Left lung (tissue), 4 donors: ENCODE measurements at regions not wholly inside any gene's neighbourhood (a gene's known extent, or its start where the extent isn't known, plus 50 kb on each side); places are given as distances from the start of the nearest gene placed in this dataset.

Experiments
- ATAC-seq: fragments of 200-7000 bp; cut with Tn5 transposase; one replicate; pipeline ENCODE4 v1.9.1; 2020; ENCODE audit warnings: moderate library complexity
- DNase-seq, 4 donors: peaks; one replicate each; pipeline ENCODE4 v3.0.0-alpha.2; 2013 to 2020
- H3K27ac ChIP-seq, 2 donors: fragments of 200-600 bp; sonication (generic) in 1 of 2; one replicate each; pipeline versions ENCODE4 v1.5.0 to v1.8.0; 2020 to 2021
- H3K27me3 ChIP-seq, 2 donors: fragments of 200-600 bp; sonication (generic) in 1 of 2; one replicate each; pipeline versions ENCODE4 v1.5.0 to v1.8.0; 2020 to 2021
- H3K36me3 ChIP-seq, 2 donors: fragments of 200-600 bp; sonication (generic) in 1 of 2; one replicate each; pipeline versions ENCODE4 v1.5.0 to v1.8.0; 2020 to 2021
- H3K4me1 ChIP-seq, 2 donors: fragments of 200-600 bp; one replicate each; pipeline ENCODE4 v1.8.0; 2021
- H3K4me3 ChIP-seq, 2 donors: fragments of 200-600 bp; sonication (generic) in 1 of 2; one replicate each; pipeline versions ENCODE4 v1.5.0 to v1.8.0; 2020 to 2021; ENCODE audit warnings: mild to moderate bottlenecking in 1 of 2
- H3K9me3 ChIP-seq, 2 donors: fragments of 200-600 bp; sonication (generic) in 1 of 2; one replicate each; pipeline versions ENCODE4 v1.5.0 to v1.8.0; 2020 to 2021
- CTCF ChIP-seq, 2 donors: fragments of 200-600 bp; sonication (generic) in 1 of 2; IDR thresholded peaks; one replicate each; pipeline versions ENCODE4 v1.5.0 to v1.8.0; 2021; ENCODE audit warnings: antibody characterized with exemption in 2 of 2
- intact Hi-C, 2 donors: fragments of 100-400 bp; cut with DNase I; formaldehyde crosslinking; loops; one replicate each; pipeline versions ENCODE4 v1.11.2 to v1.14.2; 2022
- donor health status: DM: no; HTN: yes; CAD: no.
- donor health status: DM: no; HTN: no; CAD: no.

DNA sequence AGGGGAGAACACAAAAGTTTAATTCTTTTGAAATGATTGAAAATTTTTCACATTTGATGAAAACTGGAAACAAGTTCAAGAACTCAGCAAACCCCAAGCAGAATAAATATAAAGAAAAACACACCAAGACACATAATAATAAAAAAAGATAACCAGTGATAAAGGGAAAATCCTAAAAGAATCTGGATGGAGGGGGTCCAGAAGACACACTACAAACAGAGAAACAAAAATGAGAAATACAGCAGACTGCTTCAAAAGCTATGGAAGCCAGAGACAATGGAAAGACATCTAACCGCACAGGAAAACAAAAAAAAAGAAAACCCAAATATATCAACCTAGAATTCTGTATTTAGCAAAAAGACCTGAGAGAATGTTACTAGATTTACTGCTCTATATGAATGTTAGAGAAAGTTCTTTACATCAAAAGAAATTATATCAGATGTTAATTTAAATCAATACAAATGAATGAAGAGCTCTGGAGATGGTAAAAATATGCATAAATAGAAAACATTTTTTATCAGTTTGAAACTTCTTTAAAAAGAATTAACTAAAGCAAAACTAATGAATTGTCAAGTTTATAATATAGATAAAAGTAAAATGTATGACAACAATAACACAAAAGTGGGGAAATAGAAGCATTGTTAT lies 310.7 kb upstream of the PREP start:
- peaks cover 0 to 24% of the 10 kb centered on the region in 2 donors for H3K9me3 ChIP-seq
- no peaks in the 10 kb centered on the region for H3K27me3 ChIP-seq
- intact Hi-C loops, result no loop called here
- no peak overlapping the region for H3K27ac ChIP-seq
- no peak for TF ChIP-seq CTCF (IDR thresholded peaks at IDR 0.05)
- no peak for ATAC-seq
- no peaks in the 10 kb centered on the region for H3K4me1 ChIP-seq
- no peak overlapping the region for H3K4me3 ChIP-seq
- no peak for DNase-seq
- H3K36me3 ChIP-seq, result no peaks in the 10 kb centered on the region

DNA sequence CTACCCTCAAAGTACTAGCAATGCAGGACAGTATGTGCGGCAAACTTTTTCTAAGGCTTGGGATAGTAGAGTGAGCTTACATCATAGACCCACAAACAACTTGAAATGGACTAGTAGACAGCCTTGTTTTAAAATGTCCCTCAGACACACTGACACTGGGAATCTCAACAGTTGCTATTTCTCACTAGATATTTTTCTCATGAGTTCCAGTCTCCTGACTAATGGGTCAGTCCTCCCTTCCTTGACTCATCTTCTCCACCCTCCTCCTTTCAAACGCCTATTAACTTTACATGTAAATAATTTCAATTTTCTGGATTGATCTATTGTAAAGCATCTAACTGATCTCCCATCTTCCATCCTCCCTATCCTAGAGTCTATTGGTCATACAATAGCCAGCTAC lies 308.3 kb upstream of the PREP start:
- no peak for TF ChIP-seq CTCF (IDR thresholded peaks at IDR 0.05)
- H3K27ac ChIP-seq, result no peak overlapping the region
- peaks cover 0 to 24% of the 10 kb centered on the region in 2 donors for H3K9me3 ChIP-seq
- H3K36me3 ChIP-seq, result no peaks in the 10 kb centered on the region
- no peak overlapping the region for H3K4me3 ChIP-seq
- no peaks in the 10 kb centered on the region for H3K27me3 ChIP-seq
- ATAC-seq (no peak), DNase-seq (no peak)
- no peaks in the 10 kb centered on the region for H3K4me1 ChIP-seq
- intact Hi-C loops, result no loop called here

DNA sequence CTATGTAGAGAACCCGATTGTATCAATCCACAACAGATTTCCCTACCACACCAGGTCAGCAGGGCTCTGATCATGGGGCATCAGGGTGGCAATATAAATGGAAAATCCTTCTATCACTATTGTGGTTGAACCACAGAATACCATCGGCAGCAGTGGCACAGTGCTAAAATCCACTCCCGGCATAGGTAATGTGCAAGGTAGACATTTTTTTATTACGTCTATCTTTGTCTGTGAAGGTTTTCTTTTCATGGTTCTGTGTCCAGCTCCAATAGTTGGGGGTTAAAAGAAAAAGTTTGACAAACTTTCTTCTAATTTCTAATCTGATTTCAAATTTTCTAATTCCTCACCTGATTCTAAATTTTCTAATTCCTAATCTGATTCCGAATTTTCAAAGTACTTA lies 302.7 kb upstream of the PREP start:
- H3K27ac ChIP-seq, result no peak overlapping the region
- ATAC-seq (no peak), DNase-seq (no peak)
- no peaks in the 10 kb centered on the region for H3K36me3 ChIP-seq
- no peak for TF ChIP-seq CTCF (IDR thresholded peaks at IDR 0.05)
- H3K27me3 ChIP-seq, result no peaks in the 10 kb centered on the region
- H3K4me1 ChIP-seq, result no peaks in the 10 kb centered on the region
- intact Hi-C loops, result no loop called here
- H3K9me3 ChIP-seq, result peaks cover 0 to 5% of the 10 kb centered on the region in 2 donors
- H3K4me3 ChIP-seq, result no peak overlapping the region

DNA sequence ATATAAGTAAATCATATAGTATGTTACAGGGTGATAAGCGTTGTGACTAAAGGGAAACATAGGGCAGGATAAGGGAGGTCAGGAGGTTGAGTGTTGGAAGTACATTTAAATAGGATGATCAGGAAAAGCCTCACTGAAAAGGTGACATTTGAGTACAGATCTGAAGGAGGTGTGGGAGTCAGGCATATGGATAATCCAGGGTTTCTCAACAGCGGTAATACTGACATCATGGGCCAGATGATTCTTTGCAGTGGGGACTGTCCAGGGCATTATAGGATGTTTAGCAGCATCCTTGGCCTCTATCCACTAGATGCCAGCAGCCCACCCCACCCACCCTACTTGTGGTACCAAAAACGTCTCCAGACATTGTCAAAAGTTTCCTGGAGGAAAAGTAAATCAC lies 292.6 kb upstream of the PREP start:
- no peak overlapping the region for H3K4me3 ChIP-seq
- H3K27ac ChIP-seq, result no peak overlapping the region
- intact Hi-C loops, result no loop called here
- TF ChIP-seq CTCF (IDR thresholded peaks at IDR 0.05), result no peak
- ATAC-seq (no peak), DNase-seq (no peak)
- no peaks in the 10 kb centered on the region for H3K27me3 ChIP-seq
- no peaks in the 10 kb centered on the region for H3K9me3 ChIP-seq
- H3K36me3 ChIP-seq, result no peaks in the 10 kb centered on the region
- H3K4me1 ChIP-seq, result peaks cover 0 to 6% of the 10 kb centered on the region in 2 donors

DNA sequence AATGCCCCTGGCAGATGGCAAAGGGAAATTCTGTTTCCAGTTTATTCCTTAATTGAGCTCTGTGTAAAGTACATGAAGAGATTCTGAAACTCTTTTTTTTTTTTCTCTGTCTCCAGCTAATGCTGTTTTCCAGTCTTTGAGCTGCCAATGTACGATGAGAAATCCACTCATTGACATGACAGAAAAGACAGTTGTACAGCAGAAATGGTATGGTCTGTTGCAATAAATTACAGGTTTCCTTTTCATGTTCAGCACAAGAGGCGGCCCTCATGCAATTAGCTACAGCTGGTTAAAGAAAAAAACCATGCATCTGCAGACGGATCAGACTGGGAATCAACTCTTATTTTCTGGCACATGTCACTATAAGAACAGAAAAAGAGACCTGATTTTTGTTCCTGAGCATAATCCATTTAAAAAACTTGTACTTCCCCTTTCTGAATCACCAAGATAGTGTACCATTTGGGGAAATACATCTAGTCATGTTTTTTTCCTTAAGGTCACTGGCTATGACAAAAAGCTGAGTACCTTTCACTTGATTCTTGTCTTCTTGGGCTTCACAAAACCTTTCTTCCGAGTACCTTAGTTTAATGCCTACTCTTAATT lies 289.8 kb upstream of the PREP start:
- TF ChIP-seq CTCF (IDR thresholded peaks at IDR 0.05), result no peak
- Histone ChIP-seq H3K27ac (no peak overlapping the region), H3K27me3 (no peaks in the 10 kb centered on the region), H3K9me3 (peaks cover 0 to under 1% of the 10 kb centered on the region in 2 donors), H3K36me3 (no peaks in the 10 kb centered on the region), H3K4me1 (peaks cover 0 to 6% of the 10 kb centered on the region in 2 donors), H3K4me3 (no peak overlapping the region)
- ATAC-seq (no peak), DNase-seq (no peak)
- intact Hi-C loops, result no loop called here
